OCI-LY3 (cell line): ENCODE measurements at regions not wholly inside any gene's neighbourhood (a gene's known extent, or its start where the extent isn't known, plus 50 kb on each side); places are given as distances from the start of the nearest gene placed in this dataset.

Experiments
- CTCF ChIP-seq: fragments of 200-600, 300-600 bp; sonication (generic); IDR thresholded peaks from 2 replicates; pipeline ENCODE4 v1.5.1; 2014; ENCODE audit warnings: antibody characterized with exemption, low read length, low read depth
- EZH2phosphoT487 ChIP-seq: fragments of 200-600 bp; shearing (Covaris generic); IDR thresholded peaks from 2 replicates; pipeline ENCODE4 v1.6.1; 2018; ENCODE audit warnings: antibody characterized with exemption, mixed run types, low read depth

GRCh38 chr18:56488739-56489138, 149.7 kb downstream of the TXNL1 start:
- no peak for TF ChIP-seq CTCF
- no peak for TF ChIP-seq EZH2phosphoT487
